Neural cell (in vitro differentiated cells): ENCODE measurements at regions not wholly inside any gene's neighbourhood (a gene's known extent, or its start where the extent isn't known, plus 50 kb on each side); places are given as distances from the start of the nearest gene placed in this dataset.
"Not testable (repeated sequence)": the region's sequence is repeated elsewhere in the genome, so short reads cannot be mapped to it uniquely, and the experiment has no call there.

Experiments used
- CTCF ChIP-seq: fragments of 450-650 bp; IDR thresholded peaks from 2 replicates; pipeline ENCODE4 v1.5.1; 2014; ENCODE audit warnings: antibody characterized with exemption, mild to moderate bottlenecking, moderate library complexity; ENCODE audit not compliant: poor library complexity, severe bottlenecking
- EZH2 ChIP-seq: fragments of 200-600, 300-800 bp; shearing (Covaris generic), sonication (generic); IDR thresholded peaks from 2 replicates; pipeline ENCODE4 v1.6.1; 2014; ENCODE audit warnings: antibody characterized with exemption, low read length, borderline replicate concordance, mild to moderate bottlenecking; ENCODE audit not compliant: insufficient read depth, poor library complexity, severe bottlenecking
- MXI1 ChIP-seq: fragments of 450-650 bp; conservative IDR thresholded peaks from 2 replicates; pipeline ENCODE4 v1.6.1; 2014; ENCODE audit warnings: antibody characterized with exemption, mild to moderate bottlenecking; ENCODE audit not compliant: poor library complexity, severe bottlenecking
- POLR2AphosphoS5 ChIP-seq: IDR thresholded peaks from 2 replicates; pipeline ENCODE4 v1.6.1; 2012
- RAD21 ChIP-seq: fragments of 450-650 bp; conservative IDR thresholded peaks from 2 replicates; pipeline ENCODE4 v1.6.1; 2014; ENCODE audit warnings: antibody characterized with exemption, mild to moderate bottlenecking, moderate library complexity
- REST ChIP-seq: IDR thresholded peaks from 2 replicates; pipeline ENCODE4 v1.6.1; 2012; ENCODE audit warnings: borderline replicate concordance
- SMC3 ChIP-seq: fragments of 450-650 bp; conservative IDR thresholded peaks from 2 replicates; pipeline ENCODE4 v1.6.1; 2014; ENCODE audit warnings: antibody characterized with exemption, mild to moderate bottlenecking, moderate library complexity; ENCODE audit not compliant: poor library complexity
- TAF1 ChIP-seq: IDR thresholded peaks from 2 replicates; pipeline ENCODE4 v1.6.1; 2012; ENCODE audit warnings: low read depth

GRCh38 chr5:152154452-152154851 lies 229.8 kb upstream of the GLRA1 start:
- not testable (repeated sequence) for TF ChIP-seq CTCF, EZH2, RAD21, MXI1, TAF1, SMC3, POLR2AphosphoS5, REST
